Activated CD8-positive, alpha-beta memory T cell treated with anti-CD3 and anti-CD28 coated beads for 48 hours (primary cell): ENCODE measurements at regions not wholly inside any gene's neighbourhood (a gene's known extent, or its start where the extent isn't known, plus 50 kb on each side); places are given as distances from the start of the nearest gene placed in this dataset.
"Not testable (repeated sequence)": the region's sequence is repeated elsewhere in the genome, so short reads cannot be mapped to it uniquely, and the experiment has no call there.

Source experiments
- DNase-seq, 3 experiments: peaks; one replicate each; pipeline ENCODE4 v3.0.0-alpha.2; 2020; ENCODE audit warnings: low read depth in 2 of 3, low spot score in 2 of 3

DNA sequence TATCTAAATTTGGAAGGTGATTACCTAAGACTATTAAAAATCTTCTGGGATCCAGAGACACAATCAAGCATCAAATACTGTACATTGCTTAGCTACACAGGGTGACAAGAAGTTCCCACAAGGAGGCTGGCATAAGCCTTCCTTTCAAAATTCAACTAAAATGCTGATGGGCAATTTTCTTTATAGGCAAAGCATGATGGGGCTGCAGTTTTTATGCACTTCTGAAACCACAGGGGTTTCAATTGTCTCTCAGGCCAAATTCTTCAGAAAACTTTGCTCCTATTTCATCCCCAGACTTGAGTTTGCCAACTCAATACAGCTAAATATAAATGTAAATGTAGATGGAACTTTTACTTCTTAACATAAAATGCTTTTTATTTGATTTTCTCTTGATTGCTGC, 241.6 kb downstream of the ZPLD1 start:
- no peak for DNase-seq

GRCh38 chr3:102682741-102683140, 247.9 kb downstream of the ZPLD1 start:
- DNase-seq = no peak

DNA sequence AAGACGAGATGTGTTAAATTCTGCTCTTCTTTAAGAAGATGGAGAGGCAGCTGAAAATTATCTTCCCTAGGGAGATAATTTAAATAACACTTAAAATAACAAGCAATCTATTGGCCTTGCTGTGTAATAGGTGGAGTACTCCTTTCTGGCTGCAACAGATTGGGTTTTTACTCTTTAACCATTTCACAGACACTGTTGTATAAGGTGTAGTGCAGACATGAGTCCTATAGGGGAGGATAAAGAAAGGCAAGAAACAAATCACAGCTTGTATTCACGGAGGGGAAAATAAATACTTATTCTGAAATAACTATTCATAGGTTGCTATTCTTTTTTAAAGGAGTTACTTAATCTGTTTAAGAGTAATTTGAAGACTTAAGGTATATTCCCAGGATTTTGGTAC, 252.0 kb downstream of the ZPLD1 start:
- DNase-seq = no peak

GRCh38 chr3:102687851-102688555, 253.2 kb downstream of the ZPLD1 start:
- no peak for DNase-seq

DNA sequence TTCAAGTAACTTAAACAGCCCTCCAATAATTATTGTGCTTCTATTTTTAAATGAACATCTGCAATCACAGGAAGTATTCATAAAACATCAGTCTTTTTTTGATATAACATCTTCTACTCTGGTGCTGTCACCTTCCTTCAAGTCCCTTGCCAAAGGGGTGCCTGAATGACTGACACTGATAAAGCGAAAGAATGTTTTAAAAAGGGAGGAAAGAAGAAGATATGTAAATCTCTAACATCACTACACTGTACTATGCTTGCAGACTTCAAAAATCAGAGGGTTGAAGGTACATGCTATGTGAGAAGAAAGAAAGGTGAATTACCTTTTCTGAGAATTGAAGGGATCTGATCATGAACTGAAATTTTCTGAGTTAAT, 253.7 kb downstream of the ZPLD1 start:
- no peak for DNase-seq

DNA sequence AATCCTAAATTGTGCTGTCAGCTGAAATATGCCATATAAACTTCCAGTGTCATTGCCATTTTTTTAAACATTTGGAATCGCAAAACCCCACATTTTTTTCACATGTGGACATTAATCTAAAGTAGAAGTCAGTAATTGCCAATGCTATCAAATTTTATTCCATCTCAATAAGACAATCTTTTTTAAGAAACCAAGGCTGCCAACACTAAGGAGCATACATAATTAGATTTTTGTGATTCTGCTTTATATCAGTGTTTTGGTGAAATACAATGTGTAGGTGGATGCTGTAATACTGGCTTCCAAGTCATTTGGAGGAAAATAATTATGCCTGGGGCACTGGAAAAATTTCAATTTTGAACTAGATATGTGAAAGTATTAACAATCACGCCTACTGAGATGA, 256.7 kb downstream of the ZPLD1 start:
- no peak for DNase-seq

- no peak for DNase-seq
Measured at GRCh38 chr3:102699104-102699818, 264.4 kb downstream of the ZPLD1 start.

DNA sequence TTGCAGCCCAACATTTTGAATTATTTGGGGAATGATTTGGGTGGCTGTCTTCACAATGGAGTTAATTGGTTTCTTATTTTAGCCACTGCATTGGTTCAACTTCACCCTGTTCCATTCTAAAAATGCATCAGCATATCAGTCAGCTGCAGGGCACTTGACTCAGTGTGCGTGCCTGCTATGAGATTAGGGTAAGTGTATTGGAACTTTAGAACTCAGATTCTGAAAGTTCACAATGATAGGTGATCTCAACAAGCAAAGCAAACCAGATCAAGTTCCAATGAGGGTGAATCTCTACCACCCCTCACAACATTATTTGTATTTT, 265.0 kb downstream of the ZPLD1 start:
- no peak for DNase-seq

GRCh38 chr3:102712896-102713295, 278.1 kb downstream of the ZPLD1 start:
- no peak for DNase-seq

DNA sequence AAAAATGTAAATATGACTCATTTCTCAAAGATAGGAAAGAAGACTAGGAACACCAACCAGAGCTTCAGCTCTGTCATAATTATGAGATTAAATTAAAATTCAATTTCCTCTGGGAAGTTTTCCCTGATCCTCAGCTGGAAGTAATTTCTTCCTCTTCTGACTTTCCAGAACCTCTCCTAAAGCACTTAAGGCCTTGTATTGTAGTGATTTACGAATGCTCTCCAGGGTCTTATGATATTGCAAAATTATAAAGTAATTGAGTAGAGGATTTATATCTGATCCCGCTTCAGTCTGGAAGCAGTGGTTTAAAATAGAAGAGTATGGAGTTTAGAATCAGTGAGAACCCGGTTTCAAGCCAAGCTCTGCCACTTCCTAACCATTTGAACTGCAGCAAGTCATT, 279.8 kb downstream of the ZPLD1 start:
- DNase-seq = no peak

- DNase-seq = no peak
Measured at GRCh38 chr3:102715030-102715697, 280.3 kb downstream of the ZPLD1 start.

- no peak for DNase-seq
Measured at GRCh38 chr3:102718651-102719050, 283.8 kb downstream of the ZPLD1 start.

- no peak for DNase-seq
Measured at GRCh38 chr3:102722317-102722716, 287.5 kb downstream of the ZPLD1 start.

DNA sequence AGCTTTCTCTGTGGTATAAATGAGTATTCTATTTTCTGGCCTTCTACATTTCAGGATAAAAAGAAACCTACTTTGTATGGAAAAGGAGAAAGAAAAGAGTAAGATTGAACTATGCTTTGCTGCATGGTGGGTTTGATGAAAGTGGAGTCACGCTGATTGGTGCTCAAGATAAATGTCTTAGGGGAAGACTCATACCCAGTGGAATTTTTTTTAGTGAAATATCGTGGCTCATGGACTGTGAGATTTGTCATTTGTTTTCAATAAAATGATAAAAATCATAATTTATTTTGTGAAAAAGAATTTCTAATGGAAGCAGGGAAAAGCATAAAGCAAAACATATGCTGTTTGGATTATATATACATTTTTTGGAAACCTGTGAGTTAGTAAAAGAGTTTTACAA, 292.5 kb downstream of the ZPLD1 start:
- DNase-seq = no peak

DNA sequence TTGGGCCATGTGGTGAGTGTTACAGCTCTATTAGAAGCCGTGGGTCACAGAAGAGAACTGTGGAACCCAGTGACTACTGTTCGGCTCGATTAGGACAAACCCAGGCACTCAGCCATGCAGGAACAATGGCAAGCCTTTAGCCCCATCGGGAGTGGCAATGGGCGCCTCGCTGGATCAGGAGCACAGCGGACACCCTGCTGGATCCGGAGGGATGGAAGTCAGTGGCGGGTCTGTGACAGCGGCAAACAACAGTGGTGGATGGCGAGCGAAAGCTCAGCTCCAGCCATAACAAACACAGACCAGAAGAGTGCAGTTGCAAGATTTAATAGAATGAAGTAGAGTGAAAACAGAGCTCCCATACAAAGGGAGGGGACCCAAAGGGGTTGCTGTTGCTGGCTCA, 297.8 kb downstream of the ZPLD1 start:
- DNase-seq = not testable (repeated sequence)

GRCh38 chr3:102733791-102734563, 299.2 kb downstream of the ZPLD1 start:
- no peak for DNase-seq

GRCh38 chr3:102735311-102735710, 300.5 kb downstream of the ZPLD1 start:
- no peak for DNase-seq

DNA sequence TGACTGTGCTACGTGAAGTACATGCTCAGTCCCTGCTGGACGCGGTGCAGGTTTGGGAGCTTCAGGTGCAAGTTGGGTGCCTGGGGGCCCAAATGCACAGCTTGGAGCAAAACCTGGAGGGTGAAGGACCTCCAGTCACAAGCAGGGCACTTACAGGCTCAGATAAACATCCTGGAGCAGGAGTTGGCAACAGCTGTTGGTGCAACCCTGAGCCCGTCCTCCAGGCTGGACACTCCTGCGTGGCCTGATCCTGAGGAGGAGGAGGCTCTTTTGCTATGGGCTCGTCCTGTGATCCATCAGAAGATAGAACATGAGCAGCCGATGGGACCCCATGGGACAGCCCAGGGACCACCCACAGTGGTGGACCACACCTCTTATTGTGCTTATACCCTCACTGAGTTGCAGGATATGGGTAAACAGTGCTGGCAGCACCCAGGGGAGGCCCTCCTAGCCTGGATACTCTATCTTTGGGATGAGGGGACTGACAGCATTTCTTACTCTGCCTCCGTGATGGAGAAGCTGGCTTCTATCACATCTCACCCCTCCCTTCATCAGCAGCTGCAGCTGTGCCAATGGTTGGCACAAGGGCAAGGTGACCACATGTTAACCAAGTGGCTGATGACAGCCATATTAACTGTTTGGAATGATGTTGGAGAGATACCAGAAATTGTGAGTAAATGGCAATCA, 301.6 kb downstream of the ZPLD1 start:
- DNase-seq = no peak

DNA sequence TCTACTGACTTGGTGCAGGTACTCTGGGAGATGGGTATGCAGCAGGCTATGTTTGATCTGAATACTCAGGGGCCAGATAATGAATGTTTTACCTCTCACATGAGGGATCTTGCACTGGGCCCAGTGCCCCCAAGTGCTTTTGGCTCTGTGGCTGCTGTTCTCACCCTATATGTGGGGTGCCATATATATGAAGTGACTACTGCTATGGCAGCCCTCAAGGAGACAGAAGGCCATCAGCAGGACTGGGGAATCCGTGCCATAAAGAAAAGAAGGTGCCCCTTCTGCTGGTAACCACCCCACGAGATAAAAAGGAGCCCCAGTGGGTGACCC, 302.1 kb downstream of the ZPLD1 start:
- DNase-seq = no peak

GRCh38 chr3:102737353-102737752, 302.5 kb downstream of the ZPLD1 start:
- DNase-seq = no peak

DNA sequence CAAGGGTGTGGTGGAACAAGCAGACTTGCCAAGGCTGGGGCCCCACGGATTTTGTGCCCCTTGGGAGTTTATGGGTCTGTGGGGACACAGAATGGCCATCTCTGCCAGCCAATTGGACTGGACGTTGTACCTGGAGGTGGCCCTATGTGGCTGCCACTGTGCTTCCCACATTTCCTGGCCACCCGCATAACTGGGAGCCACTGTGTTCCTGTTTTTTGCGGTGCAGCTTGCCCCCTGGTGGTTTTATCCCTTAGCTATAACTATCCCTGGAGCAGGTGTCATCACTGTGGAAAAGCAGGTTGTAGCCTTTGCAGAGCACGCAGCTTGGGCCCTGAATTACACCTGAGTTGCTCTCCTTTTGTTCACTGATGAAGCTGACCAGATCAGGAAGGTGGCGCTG, 306.3 kb downstream of the ZPLD1 start:
- DNase-seq = no peak
